Activated CD8-positive, alpha-beta T cell treated with anti-CD3 and anti-CD28 coated beads, Interleukin-2, amount 10 ng/mL, durations not matched to agents 7 days and 5 days (primary cell): ENCODE measurements at regions not wholly inside any gene's neighbourhood (a gene's known extent, or its start where the extent isn't known, plus 50 kb on each side); places are given as distances from the start of the nearest gene placed in this dataset.

ENCODE experiments used
- ATAC-seq: fragments of 150-1000 bp; cut with Tn5 transposase; one replicate; pipeline ENCODE4 v1.10.0; 2021; ENCODE audit warnings: moderate library complexity
- CTCF ChIA-PET: fragments of 350-600 bp; sonication (Branson Sonifier 250); formaldehyde crosslinking; loops from one replicate; lab custom pipeline; 2021; ENCODE audit warnings: antibody characterized with exemption; lab: Charles Lee
- POLR2A ChIA-PET: fragments of 350-600 bp; sonication (Branson Sonifier 250); formaldehyde crosslinking; loops from one replicate; lab custom pipeline; 2021; ENCODE audit warnings: antibody characterized with exemption; lab: Charles Lee
- DNase-seq: peaks from one replicate; pipeline ENCODE4 v3.0.0-alpha.2; 2020
- H3K27ac Mint-ChIP-seq: one replicate; pipeline ENCODE4 v1.8.0; 2021; ENCODE audit warnings: mild to moderate bottlenecking, mixed read lengths
- H3K27me3 Mint-ChIP-seq: one replicate; pipeline ENCODE4 v1.8.0; 2021; ENCODE audit warnings: low read depth, mixed read lengths
- H3K36me3 Mint-ChIP-seq: one replicate; pipeline ENCODE4 v1.8.0; 2021; ENCODE audit warnings: low read depth, mixed read lengths
- H3K4me1 Mint-ChIP-seq: one replicate; pipeline ENCODE4 v1.8.0; 2021; ENCODE audit warnings: low read depth, mixed read lengths
- H3K4me3 Mint-ChIP-seq: one replicate; pipeline ENCODE4 v1.8.0; 2021; ENCODE audit warnings: mild to moderate bottlenecking, mixed read lengths
- H3K9me3 Mint-ChIP-seq: one replicate; pipeline ENCODE4 v1.8.0; 2022; ENCODE audit warnings: mixed read lengths; ENCODE audit not compliant: insufficient read depth

GRCh38 chr6:158920311-158920905, 79.6 kb downstream of the RSPH3 start:
- DNase-seq (no peak), ATAC-seq (no peak)
- CTCF ChIA-PET, result interaction anchor here (0.6 kb wide), 1 partner anchor 825 kb away, joined by 3 read pairs; no protein-coding TSS in a partner anchor
- Mint-ChIP-seq H3K4me3 (no peak overlapping the region), H3K27me3 (no peaks in the 10 kb centered on the region), H3K4me1 (peaks cover 4% of the 10 kb centered on the region), H3K27ac (no peak overlapping the region), H3K9me3 (no peaks in the 10 kb centered on the region), H3K36me3 (no peaks in the 10 kb centered on the region)
- POLR2A ChIA-PET, result interaction anchor here (1.6 kb wide), 1 partner anchor 50 kb away, joined by 3 read pairs; no protein-coding TSS in a partner anchor

GRCh38 chr6:158919865-158920264, 80.1 kb downstream of the RSPH3 start:
- no peak overlapping the region for H3K27ac Mint-ChIP-seq
- H3K36me3 Mint-ChIP-seq, result no peaks in the 10 kb centered on the region
- H3K4me1 Mint-ChIP-seq, result peaks cover 8% of the 10 kb centered on the region
- H3K4me3 Mint-ChIP-seq, result no peak overlapping the region
- DNase-seq (no peak), ATAC-seq (no peak)
- ChIA-PET POLR2A (interaction anchor here (0.9 to 1.6 kb wide), 2 partner anchors 50 to 100 kb away, joined by 3 read pairs; partner anchors contain the start of gene EZR), CTCF (interaction anchor here (0.6 kb wide), 1 partner anchor 825 kb away, joined by 3 read pairs; no protein-coding TSS in a partner anchor)
- H3K27me3 Mint-ChIP-seq, result no peaks in the 10 kb centered on the region
- H3K9me3 Mint-ChIP-seq, result no peaks in the 10 kb centered on the region

GRCh38 chr6:158916617-158917016, 83.4 kb downstream of the RSPH3 start:
- no peaks in the 10 kb centered on the region for H3K9me3 Mint-ChIP-seq
- DNase-seq, result no peak
- no peak overlapping the region for H3K4me3 Mint-ChIP-seq
- no peaks in the 10 kb centered on the region for H3K27me3 Mint-ChIP-seq
- ChIA-PET CTCF (interaction anchor here (1.0 kb wide), 1 partner anchor 9 kb away, joined by 3 read pairs; no protein-coding TSS in a partner anchor), POLR2A (interaction anchor here (0.6 to 0.7 kb wide), 2 partner anchors 18 to 113 kb away, joined by 3 read pairs; no protein-coding TSS in a partner anchor)
- no peak for ATAC-seq
- peaks cover 21% of the 10 kb centered on the region for H3K4me1 Mint-ChIP-seq
- no peak overlapping the region for H3K27ac Mint-ChIP-seq
- H3K36me3 Mint-ChIP-seq, result no peaks in the 10 kb centered on the region

- no peaks in the 10 kb centered on the region for H3K9me3 Mint-ChIP-seq
- ATAC-seq (no peak), DNase-seq (no peak)
- no peaks in the 10 kb centered on the region for H3K36me3 Mint-ChIP-seq
- no peak overlapping the region for H3K4me3 Mint-ChIP-seq
- H3K27ac Mint-ChIP-seq, result no peak overlapping the region
- ChIA-PET CTCF (no interaction called here), POLR2A (interaction anchor here (0.6 kb wide), 1 partner anchor 46 kb away, joined by 3 read pairs; no protein-coding TSS in a partner anchor)
- peaks cover 37% of the 10 kb centered on the region for H3K4me1 Mint-ChIP-seq
- no peaks in the 10 kb centered on the region for H3K27me3 Mint-ChIP-seq
Observed at GRCh38 chr6:158914923-158915322, 85.1 kb downstream of the RSPH3 start.

- H3K36me3 Mint-ChIP-seq, result no peaks in the 10 kb centered on the region
- no peaks in the 10 kb centered on the region for H3K27me3 Mint-ChIP-seq
- peaks cover 38% of the 10 kb centered on the region for H3K4me1 Mint-ChIP-seq
- H3K4me3 Mint-ChIP-seq, result no peak overlapping the region
- no peak overlapping the region for H3K27ac Mint-ChIP-seq
- no peaks in the 10 kb centered on the region for H3K9me3 Mint-ChIP-seq
- ATAC-seq (no peak), DNase-seq (no peak)
- ChIA-PET CTCF (no interaction called here), POLR2A (interaction anchor here (1.3 kb wide), 1 partner anchor 44 kb away, joined by 3 read pairs; no protein-coding TSS in a partner anchor)
Observed at GRCh38 chr6:158913580-158913979, 86.4 kb downstream of the RSPH3 start.

- ChIA-PET POLR2A (interaction anchor here (0.6 to 4.5 kb wide), 4 partner anchors 9 to 183 kb away, joined by 3 to 23 read pairs (median 3); no protein-coding TSS in a partner anchor), CTCF (no interaction called here)
- no peak for DNase-seq
- Mint-ChIP-seq H3K27me3 (no peaks in the 10 kb centered on the region), H3K9me3 (no peaks in the 10 kb centered on the region), H3K4me3 (no peak overlapping the region), H3K27ac (no peak overlapping the region), H3K36me3 (no peaks in the 10 kb centered on the region), H3K4me1 (peaks cover 36% of the 10 kb centered on the region)
- no peak for ATAC-seq
Observed at GRCh38 chr6:158912655-158913054, 87.3 kb downstream of the RSPH3 start.

- Mint-ChIP-seq H3K36me3 (no peaks in the 10 kb centered on the region), H3K27me3 (no peaks in the 10 kb centered on the region), H3K9me3 (no peaks in the 10 kb centered on the region), H3K4me3 (peak overlapping the region; percentile 31), H3K27ac (peak overlapping the region; percentile 44), H3K4me1 (peaks cover 34% of the 10 kb centered on the region)
- CTCF ChIA-PET, result no interaction called here
- peak; percentile 64 for DNase-seq
- peak; percentile 70 for ATAC-seq
- POLR2A ChIA-PET, result interaction anchor here (0.8 to 4.5 kb wide), 3 partner anchors 8 to 92 kb away, joined by 3 to 23 read pairs (median 3); partner anchors contain the start of gene EZR
Observed at GRCh38 chr6:158911746-158912480, 88.1 kb downstream of the RSPH3 start.

GRCh38 chr6:158910484-158911440, 89.2 kb downstream of the RSPH3 start:
- Mint-ChIP-seq H3K9me3 (peaks cover 9% of the 10 kb centered on the region), H3K27me3 (no peaks in the 10 kb centered on the region), H3K27ac (peak overlapping the region; percentile 26), H3K4me1 (peaks cover 34% of the 10 kb centered on the region), H3K4me3 (peak overlapping the region; percentile 23), H3K36me3 (peaks cover 4% of the 10 kb centered on the region)
- peak; percentile 65 for ATAC-seq
- ChIA-PET POLR2A (interaction anchor here (0.8 to 4.5 kb wide), 2 partner anchors 41 to 122 kb away, joined by 3 to 23 read pairs; no protein-coding TSS in a partner anchor), CTCF (interaction anchor here (0.8 to 1.3 kb wide), 3 partner anchors 40 to 348 kb away, joined by 3 read pairs; no protein-coding TSS in a partner anchor)
- no peak for DNase-seq

- Mint-ChIP-seq H3K9me3 (peaks cover 17% of the 10 kb centered on the region), H3K36me3 (peaks cover 7% of the 10 kb centered on the region), H3K27me3 (no peaks in the 10 kb centered on the region), H3K4me1 (peaks cover 30% of the 10 kb centered on the region), H3K4me3 (no peak overlapping the region), H3K27ac (no peak overlapping the region)
- CTCF ChIA-PET, result interaction anchor here (1.3 kb wide), 1 partner anchor 40 kb away, joined by 3 read pairs; no protein-coding TSS in a partner anchor
- DNase-seq (no peak), ATAC-seq (no peak)
- POLR2A ChIA-PET, result interaction anchor here (0.8 to 4.5 kb wide), 2 partner anchors 40 to 121 kb away, joined by 3 to 23 read pairs; no protein-coding TSS in a partner anchor
Observed at GRCh38 chr6:158909938-158910337, 90.1 kb downstream of the RSPH3 start.

GRCh38 chr6:158908606-158909005, 89.4 kb upstream of the EZR start:
- no peak for ATAC-seq
- H3K4me1 Mint-ChIP-seq, result peaks cover 30% of the 10 kb centered on the region

More at GRCh38 chr6:158908606-158909005, 89.4 kb upstream of the EZR start:
- H3K36me3 Mint-ChIP-seq, result peaks cover 7% of the 10 kb centered on the region
- ChIA-PET CTCF (interaction anchor here (0.9 kb wide), 1 partner anchor 119 kb away, joined by 3 read pairs; no protein-coding TSS in a partner anchor), POLR2A (interaction anchor here (4.5 kb wide), 1 partner anchor 39 kb away, joined by 23 read pairs; no protein-coding TSS in a partner anchor)
- H3K27me3 Mint-ChIP-seq, result no peaks in the 10 kb centered on the region
- DNase-seq, result no peak
- no peak overlapping the region for H3K27ac Mint-ChIP-seq
- no peak overlapping the region for H3K4me3 Mint-ChIP-seq
- peaks cover 29% of the 10 kb centered on the region for H3K9me3 Mint-ChIP-seq
